Fibroblast of lung (primary cell): ENCODE measurements at regions not wholly inside any gene's neighbourhood (a gene's known extent, or its start where the extent isn't known, plus 50 kb on each side); places are given as distances from the start of the nearest gene placed in this dataset.

Source experiments
- DNase-seq, 2 donors: peaks; one replicate each; pipeline versions ENCODE4 v3.0.0 to v3.0.0-alpha.2; 2010; ENCODE audit warnings: low read depth in 2 of 2
- H2AFZ ChIP-seq: 2 replicates; pipeline ENCODE4 v1.5.1; 2012; ENCODE audit warnings: low read length, control low read depth, inconsistent platforms
- H3K27ac ChIP-seq: 2 replicates; pipeline ENCODE4 v1.5.1; 2011; ENCODE audit warnings: low read length, control low read depth; ENCODE audit not compliant: insufficient read depth
- H3K27me3 ChIP-seq: 2 replicates; pipeline ENCODE4 v1.5.1; 2011; ENCODE audit warnings: mild to moderate bottlenecking, low read length; ENCODE audit not compliant: control insufficient read depth, insufficient read depth
- H3K36me3 ChIP-seq: 2 replicates; pipeline ENCODE4 v1.5.1; 2011; ENCODE audit warnings: low read length; ENCODE audit not compliant: control insufficient read depth, insufficient read depth
- H3K4me1 ChIP-seq: 2 replicates; pipeline ENCODE4 v1.5.1; 2011; ENCODE audit warnings: low read length; ENCODE audit not compliant: control insufficient read depth, insufficient read depth; ENCODE audit errors: extremely low read depth
- H3K4me2 ChIP-seq: 2 replicates; pipeline ENCODE4 v1.5.1; 2011; ENCODE audit warnings: low read length, control low read depth; ENCODE audit not compliant: insufficient read depth; ENCODE audit errors: extremely low read depth
- H3K4me3 ChIP-seq, 4 experiments: fragments of 200-600 bp in 1 of 4; sonication (generic) in 1 of 4; replicated peaks in 1 of 4; 2 replicates each; pipeline ENCODE4 v1.5.1; 2011 to 2016; ENCODE audit warnings: low read length in 4 of 4, low read depth in 3 of 4, mild to moderate bottlenecking in 3 of 4, control low read depth in 2 of 4, inconsistent platforms in 1 of 4, mixed read lengths in 1 of 4; ENCODE audit not compliant: insufficient read depth in 1 of 4; ENCODE audit errors: control extremely low read depth in 1 of 4
- H3K79me2 ChIP-seq: 2 replicates; pipeline ENCODE4 v1.5.1; 2012; ENCODE audit warnings: mild to moderate bottlenecking, low read length, inconsistent platforms; ENCODE audit not compliant: control insufficient read depth, insufficient read depth
- H3K9ac ChIP-seq: 2 replicates; pipeline ENCODE4 v1.5.1; 2011; ENCODE audit warnings: mild to moderate bottlenecking, low read length, control low read depth; ENCODE audit not compliant: insufficient read depth
- H3K9me3 ChIP-seq: 2 replicates; pipeline ENCODE4 v1.5.1; 2012; ENCODE audit warnings: low read depth, low read length; ENCODE audit not compliant: control insufficient read depth, insufficient read depth
- H4K20me1 ChIP-seq: 2 replicates; pipeline ENCODE4 v1.5.1; 2011; ENCODE audit warnings: low read length; ENCODE audit not compliant: control insufficient read depth, insufficient read depth; ENCODE audit errors: extremely low read depth
- CTCF ChIP-seq, 2 donors: IDR thresholded peaks in 1 of 2; conservative IDR thresholded peaks in 1 of 2; 1 replicate in 1 of 2; 2 replicates in 1 of 2; pipeline ENCODE4 v1.5.1; 2011 to 2012; ENCODE audit warnings: low read length in 2 of 2, control low read depth in 1 of 2, inconsistent platforms in 1 of 2, low read depth in 1 of 2, mild to moderate bottlenecking in 1 of 2
- EZH2 ChIP-seq: IDR thresholded peaks from 2 replicates; pipeline ENCODE4 v1.5.1; 2012; ENCODE audit warnings: low read length, control low read depth, mild to moderate bottlenecking; ENCODE audit errors: missing control alignments

DNA sequence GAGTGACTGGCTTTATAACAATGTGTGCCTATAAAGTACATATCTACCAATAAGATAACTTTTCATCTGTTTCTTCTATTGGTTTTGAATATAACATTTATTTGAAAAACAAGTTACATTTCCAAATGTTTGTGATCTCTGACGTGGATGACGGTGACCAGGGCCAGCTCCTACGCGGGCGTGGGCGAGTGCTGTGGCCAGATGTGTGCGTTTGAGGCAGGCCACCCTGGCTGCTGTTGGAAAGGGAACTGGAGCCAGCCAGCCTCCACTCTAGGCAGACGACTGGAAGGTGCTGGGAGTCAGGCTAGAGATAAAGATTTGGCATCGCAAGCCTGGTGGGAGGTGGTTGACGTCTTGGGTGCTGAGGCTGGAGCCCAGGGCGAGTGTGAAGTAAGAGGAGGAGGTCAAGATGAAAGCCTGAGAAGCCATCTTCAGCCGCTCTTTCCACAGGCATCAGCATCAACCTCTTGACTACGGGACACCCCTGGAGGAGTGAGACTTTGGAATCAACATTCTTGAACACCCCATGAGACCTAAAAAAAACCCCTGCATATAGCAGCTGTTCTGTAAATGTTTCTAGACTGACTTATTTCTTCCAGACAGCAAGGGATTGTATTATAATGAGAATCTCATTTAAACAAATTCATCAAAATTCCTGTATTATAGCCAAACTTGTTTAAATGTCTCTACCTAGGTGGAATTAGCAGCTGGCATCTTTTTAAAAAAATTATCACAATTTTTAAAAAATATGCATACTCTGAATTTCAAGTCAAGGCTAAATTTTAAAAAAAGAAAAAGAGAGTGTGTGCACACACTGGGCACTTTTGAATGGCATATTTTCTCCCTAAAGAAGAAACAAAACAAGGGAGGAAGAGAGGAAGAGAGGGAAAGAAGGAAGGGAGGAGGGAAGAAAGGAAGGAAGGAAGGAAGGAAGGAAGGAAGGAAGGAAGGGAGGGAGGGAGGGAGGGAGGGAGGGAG is 112.5 kb upstream of the SLC44A3 start:
- Histone ChIP-seq H3K27me3 (no peaks in the 10 kb centered on the region), H3K79me2 (no peaks in the 10 kb centered on the region), H3K9me3 (no peaks in the 10 kb centered on the region), H3K27ac (peak overlapping the region; percentile 41), H4K20me1 (no peaks in the 10 kb centered on the region), H3K36me3 (no peaks in the 10 kb centered on the region), H3K4me2 (peak overlapping the region; percentile 29), H3K4me1 (peaks cover 10% of the 10 kb centered on the region), H3K4me3 (no peak overlapping the region), H3K9ac (no peak overlapping the region), H2AFZ (peak overlapping the region; percentile 21)
- TF ChIP-seq EZH2 (no peak), CTCF (conservative IDR thresholded peaks at IDR 0.05 in 1 of 2, IDR thresholded peaks at IDR 0.05 in 1 of 2; ENCODE audit: low read depth in 1 of 2, low read length in 2 of 2) (no peak)
- DNase-seq: peak in 1 of 2 donors; percentile 67

DNA sequence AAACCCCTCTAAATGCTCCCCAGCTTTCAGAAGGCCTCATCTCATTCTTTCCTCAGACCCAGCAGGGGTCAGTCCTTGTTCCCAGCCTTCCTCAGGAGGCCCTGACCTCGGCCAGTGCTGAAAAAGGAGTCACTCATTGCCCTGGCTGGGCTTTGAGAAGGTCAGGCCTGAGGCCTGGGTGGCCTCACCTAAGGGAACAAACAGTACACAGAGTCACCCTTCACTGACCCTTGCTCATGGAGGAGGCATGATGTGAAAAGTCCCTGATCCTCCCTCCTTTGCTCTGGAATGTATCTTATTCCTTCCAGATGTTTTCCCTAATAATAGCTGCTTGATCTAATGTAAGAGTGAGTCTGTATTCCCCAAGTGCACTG is 117.7 kb upstream of the SLC44A3 start:
- Histone ChIP-seq H3K27ac (peak overlapping the region; percentile 9), H3K9me3 (no peaks in the 10 kb centered on the region), H3K9ac (no peak overlapping the region), H3K4me1 (peaks cover 13% of the 10 kb centered on the region), H3K4me2 (no peak overlapping the region), H4K20me1 (no peaks in the 10 kb centered on the region), H3K79me2 (no peaks in the 10 kb centered on the region), H2AFZ (no peak overlapping the region), H3K36me3 (no peaks in the 10 kb centered on the region), H3K27me3 (no peaks in the 10 kb centered on the region), H3K4me3 (no peak overlapping the region)
- TF ChIP-seq CTCF (conservative IDR thresholded peaks at IDR 0.05 in 1 of 2, IDR thresholded peaks at IDR 0.05 in 1 of 2; ENCODE audit: low read depth in 1 of 2, low read length in 2 of 2): no peak
- TF ChIP-seq EZH2: no peak
- peak in 1 of 2 donors; percentile 39 for DNase-seq

- Histone ChIP-seq H3K36me3 (no peaks in the 10 kb centered on the region), H3K27ac (peak overlapping the region; percentile 9), H3K27me3 (no peaks in the 10 kb centered on the region), H3K79me2 (no peaks in the 10 kb centered on the region), H3K9me3 (no peaks in the 10 kb centered on the region), H4K20me1 (no peaks in the 10 kb centered on the region), H2AFZ (no peak overlapping the region), H3K4me2 (no peak overlapping the region), H3K4me3 (no peak overlapping the region), H3K4me1 (peaks cover 12% of the 10 kb centered on the region), H3K9ac (no peak overlapping the region)
- TF ChIP-seq CTCF (conservative IDR thresholded peaks at IDR 0.05 in 1 of 2, IDR thresholded peaks at IDR 0.05 in 1 of 2; ENCODE audit: low read depth in 1 of 2, low read length in 2 of 2) (no peak), EZH2 (no peak)
- no peak for DNase-seq
These were observed 118.2 kb upstream of the SLC44A3 start for GRCh38 chr1:94701796-94702441.
